ENCODE measurements at regions not wholly inside any gene's neighbourhood (a gene's known extent, or its start where the extent isn't known, plus 50 kb on each side); places are given as distances from the start of the nearest gene placed in this dataset.

GRCh38 chr1:60894130-60894529 lies 188.2 kb upstream of the NFIA start:
- Histone ChIP-seq H2BK15ac (ENCODE audit: low read length) (no peak overlapping the region), H3K14ac (ENCODE audit: low read length) (no peak overlapping the region), H3K4me3 (ENCODE audit: low read length in 2 of 2) (no peak overlapping the region), H2AK5ac (ENCODE audit: low read depth, low read length) (no peak overlapping the region), H3K18ac (ENCODE audit: low read length) (no peak overlapping the region), H3K23ac (ENCODE audit: low read depth, low read length, poor library complexity) (no peak overlapping the region), H4K91ac (ENCODE audit: low read depth, low read length, poor library complexity) (no peak overlapping the region), H3K4me1 (ENCODE audit: control insufficient read depth in 2 of 2, insufficient read depth in 1 of 2, low read depth in 1 of 2, low read length in 2 of 2) (peaks cover 0 to 20% of the 10 kb centered on the region in 2 donors), H3K27me3 (ENCODE audit: control insufficient read depth in 3 of 3, insufficient read depth in 3 of 3, low read depth in 1 of 3, low read length in 3 of 3) (no peaks in the 10 kb centered on the region), H3K36me3 (replicated peaks in 1 of 2; ENCODE audit: control insufficient read depth in 2 of 2, insufficient read depth in 2 of 2, low read length in 2 of 2) (no peaks in the 10 kb centered on the region), H2BK120ac (ENCODE audit: low read depth, low read length) (no peak overlapping the region), H3K4me2 (ENCODE audit: insufficient read depth, low read length, poor library complexity, severe bottlenecking) (no peak overlapping the region), H3K9me3 (replicated peaks in 1 of 2; ENCODE audit: control insufficient read depth in 2 of 2, insufficient read depth in 1 of 2, low read depth in 1 of 2, low read length in 2 of 2) (no peaks in the 10 kb centered on the region), H2BK5ac (ENCODE audit: low read length) (no peak overlapping the region), H4K8ac (ENCODE audit: low read depth, low read length) (no peak overlapping the region), H3K4ac (ENCODE audit: low read length) (no peak overlapping the region), H2AFZ (ENCODE audit: low read length) (no peak overlapping the region), H3K9ac (ENCODE audit: low read depth, low read length, poor library complexity) (no peak overlapping the region), H2BK12ac (ENCODE audit: low read length) (no peak overlapping the region), H3K79me1 (ENCODE audit: low read depth, low read length) (no peaks in the 10 kb centered on the region), H3K27ac (replicated peaks; ENCODE audit: low read length) (peak overlapping the region; percentile 91)
- DNase-seq (ENCODE audit: low spot score): peak; percentile 42
- no CpG with 5 or more reads among the region's 3 CpGs for WGBS, 2 donors (ENCODE audit: extremely low coverage in 2 of 2, insufficient read length in 2 of 2, insufficient replicate concordance in 1 of 2)

- Histone ChIP-seq H3K18ac (ENCODE audit: low read length) (no peak overlapping the region), H3K9me3 (replicated peaks in 1 of 2; ENCODE audit: control insufficient read depth in 2 of 2, insufficient read depth in 1 of 2, low read depth in 1 of 2, low read length in 2 of 2) (no peaks in the 10 kb centered on the region), H2BK120ac (ENCODE audit: low read depth, low read length) (no peak overlapping the region), H3K79me1 (ENCODE audit: low read depth, low read length) (no peaks in the 10 kb centered on the region), H3K4me2 (ENCODE audit: insufficient read depth, low read length, poor library complexity, severe bottlenecking) (no peak overlapping the region), H3K23ac (ENCODE audit: low read depth, low read length, poor library complexity) (no peak overlapping the region), H3K4me3 (ENCODE audit: low read length in 2 of 2) (no peak overlapping the region), H2AK5ac (ENCODE audit: low read depth, low read length) (no peak overlapping the region), H3K27me3 (ENCODE audit: control insufficient read depth in 3 of 3, insufficient read depth in 3 of 3, low read depth in 1 of 3, low read length in 3 of 3) (no peaks in the 10 kb centered on the region), H2BK15ac (ENCODE audit: low read length) (no peak overlapping the region), H2BK12ac (ENCODE audit: low read length) (no peak overlapping the region), H3K9ac (ENCODE audit: low read depth, low read length, poor library complexity) (no peak overlapping the region), H2AFZ (ENCODE audit: low read length) (no peak overlapping the region), H4K8ac (ENCODE audit: low read depth, low read length) (no peak overlapping the region), H3K14ac (ENCODE audit: low read length) (no peak overlapping the region), H3K4ac (ENCODE audit: low read length) (no peak overlapping the region), H3K4me1 (ENCODE audit: control insufficient read depth in 2 of 2, insufficient read depth in 1 of 2, low read depth in 1 of 2, low read length in 2 of 2) (peaks cover 0 to 20% of the 10 kb centered on the region in 2 donors), H3K27ac (replicated peaks; ENCODE audit: low read length) (peak overlapping the region; percentile 12), H2BK5ac (ENCODE audit: low read length) (no peak overlapping the region), H3K36me3 (replicated peaks in 1 of 2; ENCODE audit: control insufficient read depth in 2 of 2, insufficient read depth in 2 of 2, low read length in 2 of 2) (no peaks in the 10 kb centered on the region), H4K91ac (ENCODE audit: low read depth, low read length, poor library complexity) (no peak overlapping the region)
- no peak for DNase-seq (ENCODE audit: low spot score)
- no CpG with 5 or more reads among the region's 11 CpGs for WGBS, 2 donors (ENCODE audit: extremely low coverage in 2 of 2, insufficient read length in 2 of 2, insufficient replicate concordance in 1 of 2)
These were observed 189.0 kb upstream of the NFIA start for GRCh38 chr1:60893136-60893930.

GRCh38 chr1:60891765-60892164 lies 190.6 kb upstream of the NFIA start:
- Histone ChIP-seq H3K9me3 (replicated peaks in 1 of 2; ENCODE audit: control insufficient read depth in 2 of 2, insufficient read depth in 1 of 2, low read depth in 1 of 2, low read length in 2 of 2) (no peaks in the 10 kb centered on the region), H3K4ac (ENCODE audit: low read length) (no peak overlapping the region)

GRCh38 chr1:60891281-60891680 lies 191.1 kb upstream of the NFIA start:
- no peak for DNase-seq (ENCODE audit: low spot score)
- Histone ChIP-seq H2AK5ac (ENCODE audit: low read depth, low read length) (no peak overlapping the region), H2BK12ac (ENCODE audit: low read length) (no peak overlapping the region), H2AFZ (ENCODE audit: low read length) (no peak overlapping the region), H4K91ac (ENCODE audit: low read depth, low read length, poor library complexity) (no peak overlapping the region), H3K27me3 (ENCODE audit: control insufficient read depth in 3 of 3, insufficient read depth in 3 of 3, low read depth in 1 of 3, low read length in 3 of 3) (no peaks in the 10 kb centered on the region), H3K14ac (ENCODE audit: low read length) (no peak overlapping the region), H3K4me2 (ENCODE audit: insufficient read depth, low read length, poor library complexity, severe bottlenecking) (no peak overlapping the region), H2BK15ac (ENCODE audit: low read length) (no peak overlapping the region), H3K4me3 (ENCODE audit: low read length in 2 of 2) (no peak overlapping the region), H3K36me3 (replicated peaks in 1 of 2; ENCODE audit: control insufficient read depth in 2 of 2, insufficient read depth in 2 of 2, low read length in 2 of 2) (no peaks in the 10 kb centered on the region), H3K23ac (ENCODE audit: low read depth, low read length, poor library complexity) (no peak overlapping the region), H3K79me1 (ENCODE audit: low read depth, low read length) (no peaks in the 10 kb centered on the region), H2BK5ac (ENCODE audit: low read length) (no peak overlapping the region), H3K4me1 (ENCODE audit: control insufficient read depth in 2 of 2, insufficient read depth in 1 of 2, low read depth in 1 of 2, low read length in 2 of 2) (peaks cover 0 to 26% of the 10 kb centered on the region in 2 donors), H4K8ac (ENCODE audit: low read depth, low read length) (no peak overlapping the region), H3K4ac (ENCODE audit: low read length) (no peak overlapping the region), H3K27ac (replicated peaks; ENCODE audit: low read length) (no peak overlapping the region), H3K9me3 (replicated peaks in 1 of 2; ENCODE audit: control insufficient read depth in 2 of 2, insufficient read depth in 1 of 2, low read depth in 1 of 2, low read length in 2 of 2) (no peaks in the 10 kb centered on the region), H3K9ac (ENCODE audit: low read depth, low read length, poor library complexity) (no peak overlapping the region), H2BK120ac (ENCODE audit: low read depth, low read length) (no peak overlapping the region), H3K18ac (ENCODE audit: low read length) (no peak overlapping the region)
- no CpG with 5 or more reads among the region's 6 CpGs for WGBS, 2 donors (ENCODE audit: extremely low coverage in 2 of 2, insufficient read length in 2 of 2, insufficient replicate concordance in 1 of 2)

More at GRCh38 chr1:60891765-60892164, 190.6 kb upstream of the NFIA start:
- H3K27me3 ChIP-seq (ENCODE audit: control insufficient read depth in 3 of 3, insufficient read depth in 3 of 3, low read depth in 1 of 3, low read length in 3 of 3): no peaks in the 10 kb centered on the region
- H3K4me2 ChIP-seq (ENCODE audit: insufficient read depth, low read length, poor library complexity, severe bottlenecking): no peak overlapping the region
- no peak overlapping the region for H3K18ac ChIP-seq (ENCODE audit: low read length)
- WGBS, 2 donors (ENCODE audit: extremely low coverage in 2 of 2, insufficient read length in 2 of 2, insufficient replicate concordance in 1 of 2): no CpG with 5 or more reads among the region's 3 CpGs
- no peak overlapping the region for H2BK12ac ChIP-seq (ENCODE audit: low read length)
- H3K4me3 ChIP-seq (ENCODE audit: low read length in 2 of 2): no peak overlapping the region
- no peak overlapping the region for H3K23ac ChIP-seq (ENCODE audit: low read depth, low read length, poor library complexity)
- no peak overlapping the region for H3K27ac ChIP-seq (replicated peaks; ENCODE audit: low read length)
- H2AFZ ChIP-seq (ENCODE audit: low read length): no peak overlapping the region
- H2BK120ac ChIP-seq (ENCODE audit: low read depth, low read length): no peak overlapping the region
- peaks cover 0 to 25% of the 10 kb centered on the region in 2 donors for H3K4me1 ChIP-seq (ENCODE audit: control insufficient read depth in 2 of 2, insufficient read depth in 1 of 2, low read depth in 1 of 2, low read length in 2 of 2)
- no peak overlapping the region for H3K9ac ChIP-seq (ENCODE audit: low read depth, low read length, poor library complexity)
- H3K79me1 ChIP-seq (ENCODE audit: low read depth, low read length): no peaks in the 10 kb centered on the region
- no peak overlapping the region for H2BK5ac ChIP-seq (ENCODE audit: low read length)
- H2AK5ac ChIP-seq (ENCODE audit: low read depth, low read length): no peak overlapping the region
- DNase-seq (ENCODE audit: low spot score): no peak
- no peak overlapping the region for H2BK15ac ChIP-seq (ENCODE audit: low read length)
- no peak overlapping the region for H4K8ac ChIP-seq (ENCODE audit: low read depth, low read length)
- H3K36me3 ChIP-seq (replicated peaks in 1 of 2; ENCODE audit: control insufficient read depth in 2 of 2, insufficient read depth in 2 of 2, low read length in 2 of 2): no peaks in the 10 kb centered on the region
- H3K14ac ChIP-seq (ENCODE audit: low read length): no peak overlapping the region
- H4K91ac ChIP-seq (ENCODE audit: low read depth, low read length, poor library complexity): no peak overlapping the region
